ENCODE measurements at regions not wholly inside any gene's neighbourhood (a gene's known extent, or its start where the extent isn't known, plus 50 kb on each side); places are given as distances from the start of the nearest gene placed in this dataset.

DNA sequence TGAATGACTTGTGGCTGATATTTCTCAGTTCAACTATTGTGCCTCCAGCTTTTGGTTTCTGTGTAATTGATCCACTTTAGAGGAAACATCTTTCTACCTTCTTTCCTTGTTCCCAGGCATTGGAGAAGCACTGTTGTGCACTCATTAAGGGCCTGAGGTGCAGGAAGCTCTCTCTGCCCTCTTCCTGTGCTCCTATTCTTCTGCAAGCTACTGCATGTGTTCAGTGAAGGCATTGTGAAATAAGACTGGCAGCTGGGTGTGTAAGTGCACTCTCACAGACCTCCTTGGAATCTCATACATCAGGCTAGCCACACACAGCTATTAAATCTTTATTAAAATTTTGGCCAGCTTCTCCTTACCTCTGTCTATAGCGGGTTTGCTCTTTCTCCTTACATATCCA, 177.8 kb downstream of the OGFRL1 start:
- Histone ChIP-seq H3K4me3 (ENCODE audit: low read depth, low read length) (no peak overlapping the region), H3K36me3 (ENCODE audit: insufficient read depth) (no peaks in the 10 kb centered on the region), H3K4me1 (ENCODE audit: insufficient read depth) (no peaks in the 10 kb centered on the region), H3K27ac (ENCODE audit: low read depth) (no peak overlapping the region)
- WGBS = 96% methylated on average over 1 of the region's 1 CpG
- no peak for DNase-seq (ENCODE audit: extremely low spot score)

DNA sequence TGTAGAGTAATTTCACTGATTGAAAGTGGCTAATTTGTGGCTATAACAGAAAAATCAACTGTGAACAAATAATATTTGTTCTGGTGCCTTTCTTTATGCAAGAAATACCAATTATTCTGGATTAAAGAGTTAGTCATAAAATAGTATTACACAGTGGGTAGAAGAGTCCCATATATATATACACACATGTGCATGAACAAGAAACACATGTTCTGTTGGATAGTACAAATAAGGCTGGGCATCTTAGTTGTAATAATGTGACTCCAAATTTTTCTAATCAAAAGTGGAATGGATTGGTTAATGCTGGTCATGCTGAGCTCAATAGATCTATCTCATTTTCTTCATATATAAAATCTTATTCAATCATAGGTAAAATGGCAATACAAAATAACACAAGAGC, 179.4 kb downstream of the OGFRL1 start:
- H3K4me1 ChIP-seq (ENCODE audit: insufficient read depth) = no peaks in the 10 kb centered on the region
- no peak overlapping the region for H3K4me3 ChIP-seq (ENCODE audit: low read depth, low read length)
- no peak for DNase-seq (ENCODE audit: extremely low spot score)
- H3K27ac ChIP-seq (ENCODE audit: low read depth) = no peak overlapping the region
- H3K36me3 ChIP-seq (ENCODE audit: insufficient read depth) = no peaks in the 10 kb centered on the region

GRCh38 chr6:71468841-71469700, 180.5 kb downstream of the OGFRL1 start:
- no peak for DNase-seq (ENCODE audit: extremely low spot score)
- no peak overlapping the region for H3K27ac ChIP-seq (ENCODE audit: low read depth)
- H3K36me3 ChIP-seq (ENCODE audit: insufficient read depth) = no peaks in the 10 kb centered on the region
- no peak overlapping the region for H3K4me3 ChIP-seq (ENCODE audit: low read depth, low read length)
- no peaks in the 10 kb centered on the region for H3K4me1 ChIP-seq (ENCODE audit: insufficient read depth)
- 57% methylated on average over 7 of the region's 7 CpGs for WGBS

GRCh38 chr6:71471718-71472117, 183.1 kb downstream of the OGFRL1 start:
- no peak for DNase-seq (ENCODE audit: extremely low spot score)
- Histone ChIP-seq H3K4me3 (ENCODE audit: low read depth, low read length) (no peak overlapping the region), H3K36me3 (ENCODE audit: insufficient read depth) (no peaks in the 10 kb centered on the region), H3K4me1 (ENCODE audit: insufficient read depth) (no peaks in the 10 kb centered on the region), H3K27ac (ENCODE audit: low read depth) (no peak overlapping the region)
- WGBS = 86% methylated on average over 2 of the region's 2 CpGs

- Histone ChIP-seq H3K4me3 (ENCODE audit: low read depth, low read length) (no peak overlapping the region), H3K4me1 (ENCODE audit: insufficient read depth) (no peaks in the 10 kb centered on the region), H3K27ac (ENCODE audit: low read depth) (no peak overlapping the region), H3K36me3 (ENCODE audit: insufficient read depth) (no peaks in the 10 kb centered on the region)
- WGBS = 58% methylated on average over 2 of the region's 2 CpGs
- DNase-seq (ENCODE audit: extremely low spot score) = no peak
These were observed 185.3 kb downstream of the OGFRL1 start for GRCh38 chr6:71473926-71474325.

GRCh38 chr6:71474942-71475341, 186.3 kb downstream of the OGFRL1 start:
- no peak for DNase-seq (ENCODE audit: extremely low spot score)
- H3K4me3 ChIP-seq (ENCODE audit: low read depth, low read length) = no peak overlapping the region
- no peaks in the 10 kb centered on the region for H3K36me3 ChIP-seq (ENCODE audit: insufficient read depth)
- H3K27ac ChIP-seq (ENCODE audit: low read depth) = no peak overlapping the region
- 63% methylated on average over 1 of the region's 1 CpG for WGBS
- H3K4me1 ChIP-seq (ENCODE audit: insufficient read depth) = no peaks in the 10 kb centered on the region

DNA sequence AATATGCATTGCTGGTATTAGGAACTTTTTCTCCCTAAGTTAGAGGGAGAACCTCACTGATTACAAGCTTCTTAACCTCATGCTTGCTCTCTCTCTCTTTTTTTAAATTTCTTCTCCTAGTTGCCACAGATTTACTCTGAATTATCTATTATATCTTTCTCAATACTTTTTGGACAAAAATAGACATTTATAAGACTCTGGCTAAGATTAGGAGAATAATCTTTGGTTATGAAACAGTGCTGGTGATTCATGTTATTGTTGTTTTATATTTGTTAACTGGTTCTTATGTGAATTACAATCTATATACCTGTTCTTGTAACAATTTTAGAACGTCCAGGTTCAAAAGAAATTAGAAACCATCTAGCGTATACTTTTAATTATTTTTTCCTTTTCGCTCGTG, 187.8 kb downstream of the OGFRL1 start:
- H3K4me3 ChIP-seq (ENCODE audit: low read depth, low read length) = no peak overlapping the region
- no peaks in the 10 kb centered on the region for H3K4me1 ChIP-seq (ENCODE audit: insufficient read depth)
- DNase-seq (ENCODE audit: extremely low spot score) = no peak
- no peak overlapping the region for H3K27ac ChIP-seq (ENCODE audit: low read depth)
- H3K36me3 ChIP-seq (ENCODE audit: insufficient read depth) = no peaks in the 10 kb centered on the region
- WGBS = 68% methylated on average over 4 of the region's 4 CpGs

GRCh38 chr6:71476872-71477271, 188.3 kb downstream of the OGFRL1 start:
- Histone ChIP-seq H3K4me3 (ENCODE audit: low read depth, low read length) (no peak overlapping the region), H3K27ac (ENCODE audit: low read depth) (no peak overlapping the region), H3K36me3 (ENCODE audit: insufficient read depth) (no peaks in the 10 kb centered on the region), H3K4me1 (ENCODE audit: insufficient read depth) (no peaks in the 10 kb centered on the region)
- DNase-seq (ENCODE audit: extremely low spot score) = no peak
- 89% methylated on average over 2 of the region's 2 CpGs for WGBS

GRCh38 chr6:71478834-71479541, 190.4 kb downstream of the OGFRL1 start:
- WGBS = 49% methylated on average over 2 of the region's 2 CpGs
- H3K27ac ChIP-seq (ENCODE audit: low read depth) = no peak overlapping the region
- no peaks in the 10 kb centered on the region for H3K4me1 ChIP-seq (ENCODE audit: insufficient read depth)
- DNase-seq (ENCODE audit: extremely low spot score) = no peak
- no peaks in the 10 kb centered on the region for H3K36me3 ChIP-seq (ENCODE audit: insufficient read depth)
- H3K4me3 ChIP-seq (ENCODE audit: low read depth, low read length) = no peak overlapping the region

- Histone ChIP-seq H3K27ac (ENCODE audit: low read depth) (no peak overlapping the region), H3K4me3 (ENCODE audit: low read depth, low read length) (no peak overlapping the region), H3K4me1 (ENCODE audit: insufficient read depth) (no peaks in the 10 kb centered on the region), H3K36me3 (ENCODE audit: insufficient read depth) (no peaks in the 10 kb centered on the region)
- 84% methylated on average over 1 of the region's 1 CpG for WGBS
- DNase-seq (ENCODE audit: extremely low spot score) = no peak
These were observed 192.0 kb downstream of the OGFRL1 start for GRCh38 chr6:71480577-71480976.

DNA sequence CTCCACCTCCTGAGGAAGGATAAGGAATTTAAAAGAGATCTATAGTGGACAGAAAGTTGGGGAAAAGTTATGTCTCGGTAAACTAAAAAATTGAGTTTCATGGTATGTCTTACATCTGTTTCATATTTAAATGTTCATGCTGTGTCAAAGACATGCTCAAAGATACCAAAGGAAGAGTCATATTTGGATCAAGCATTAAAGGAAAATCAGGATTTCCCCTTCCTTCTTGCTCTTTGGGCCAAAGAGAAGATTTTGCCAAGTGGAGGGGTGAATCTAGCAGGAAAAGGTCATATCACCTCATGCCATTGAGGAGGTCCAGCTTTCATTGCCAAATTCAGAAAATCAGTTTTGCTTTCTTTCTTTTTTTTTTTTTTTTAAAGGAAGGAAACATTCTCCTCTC, 192.4 kb downstream of the OGFRL1 start:
- no peaks in the 10 kb centered on the region for H3K36me3 ChIP-seq (ENCODE audit: insufficient read depth)
- H3K27ac ChIP-seq (ENCODE audit: low read depth) = no peak overlapping the region
- no peak for DNase-seq (ENCODE audit: extremely low spot score)
- no peaks in the 10 kb centered on the region for H3K4me1 ChIP-seq (ENCODE audit: insufficient read depth)
- 80% methylated on average over 1 of the region's 1 CpG for WGBS
- H3K4me3 ChIP-seq (ENCODE audit: low read depth, low read length) = no peak overlapping the region

DNA sequence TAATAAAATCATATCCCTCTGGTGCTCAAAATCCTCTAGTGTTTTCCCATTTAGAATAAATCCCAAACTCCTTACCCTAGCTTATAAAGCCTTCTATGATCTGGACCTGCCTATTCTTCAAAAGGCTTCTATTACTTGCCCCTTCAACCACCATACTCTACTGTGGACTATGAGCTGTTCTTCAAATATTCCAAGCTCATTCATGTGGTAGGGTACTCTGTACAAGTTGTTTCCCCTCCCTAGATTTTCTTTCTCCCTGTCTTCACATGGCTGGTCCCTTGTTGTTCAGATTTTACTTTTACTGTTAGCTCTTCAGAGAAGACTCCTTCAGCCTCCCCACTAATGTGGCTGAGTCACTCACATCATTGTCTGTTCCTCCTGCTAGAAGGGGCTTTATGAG, 193.2 kb downstream of the OGFRL1 start:
- no peak overlapping the region for H3K27ac ChIP-seq (ENCODE audit: low read depth)
- no peaks in the 10 kb centered on the region for H3K4me1 ChIP-seq (ENCODE audit: insufficient read depth)

GRCh38 chr6:71482742-71483141, 194.1 kb downstream of the OGFRL1 start:
- DNase-seq (ENCODE audit: extremely low spot score) = no peak
- H3K27ac ChIP-seq (ENCODE audit: low read depth) = no peak overlapping the region
- H3K4me3 ChIP-seq (ENCODE audit: low read depth, low read length) = no peak overlapping the region
- WGBS = 85% methylated on average over 2 of the region's 2 CpGs
- peaks cover under 1% of the 10 kb centered on the region for H3K36me3 ChIP-seq (ENCODE audit: insufficient read depth)
- no peaks in the 10 kb centered on the region for H3K4me1 ChIP-seq (ENCODE audit: insufficient read depth)

More for the DNA sequence above, 193.2 kb downstream of the OGFRL1 start:
- DNase-seq (ENCODE audit: extremely low spot score) = no peak
- Histone ChIP-seq H3K36me3 (ENCODE audit: insufficient read depth) (no peaks in the 10 kb centered on the region), H3K4me3 (ENCODE audit: low read depth, low read length) (no peak overlapping the region)

DNA sequence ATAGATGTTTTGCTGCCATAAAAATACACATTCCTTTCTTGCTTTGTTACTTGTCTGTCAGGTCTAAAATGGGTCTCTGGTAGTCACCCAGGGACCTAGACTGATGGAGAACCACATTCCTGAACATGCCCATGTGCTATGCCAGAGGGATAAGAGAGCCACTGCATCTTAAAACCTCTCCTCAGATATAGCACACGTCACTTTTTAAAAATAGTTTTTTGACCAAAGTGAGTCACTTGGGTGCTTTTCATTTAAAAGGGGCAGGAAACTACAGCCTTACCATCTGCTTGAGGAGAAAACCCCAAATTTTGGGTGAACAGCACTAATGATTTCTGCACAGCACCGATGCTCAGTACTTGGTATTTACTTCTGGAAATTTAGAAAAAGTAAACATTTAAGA, 197.8 kb downstream of the OGFRL1 start:
- no peaks in the 10 kb centered on the region for H3K4me1 ChIP-seq (ENCODE audit: insufficient read depth)
- peaks cover 2% of the 10 kb centered on the region for H3K36me3 ChIP-seq (ENCODE audit: insufficient read depth)
- WGBS = 74% methylated on average over 2 of the region's 2 CpGs
- H3K27ac ChIP-seq (ENCODE audit: low read depth) = no peak overlapping the region
- no peak for DNase-seq (ENCODE audit: extremely low spot score)
- H3K4me3 ChIP-seq (ENCODE audit: low read depth, low read length) = no peak overlapping the region
